ENCODE measurements at regions not wholly inside any gene's neighbourhood (a gene's known extent, or its start where the extent isn't known, plus 50 kb on each side); places are given as distances from the start of the nearest gene placed in this dataset.
A peak's percentile ranks its signal among the peaks of the same experiment; 100 is the strongest.

DNA sequence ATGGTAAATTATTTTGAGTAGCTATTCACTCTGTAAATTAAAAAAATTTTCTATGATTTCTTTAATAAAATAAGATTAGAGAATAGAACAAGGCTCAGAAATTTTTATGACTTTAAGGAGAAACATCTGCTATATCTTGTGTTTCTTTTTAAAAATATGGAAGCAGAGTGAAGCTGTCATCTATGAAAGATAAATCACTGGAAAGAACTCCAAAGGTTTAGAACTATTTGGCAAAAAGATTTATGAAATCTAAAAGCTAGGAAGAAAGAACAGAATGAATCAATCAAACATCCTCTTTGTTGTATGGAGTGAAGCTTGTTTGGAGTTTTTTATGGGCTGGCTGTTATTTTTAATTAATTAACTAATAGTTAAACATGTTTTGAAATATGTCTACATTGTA lies 89.8 kb upstream of the ACTBL2 start:
- DNase-seq (ENCODE audit: low spot score) = no peak

DNA sequence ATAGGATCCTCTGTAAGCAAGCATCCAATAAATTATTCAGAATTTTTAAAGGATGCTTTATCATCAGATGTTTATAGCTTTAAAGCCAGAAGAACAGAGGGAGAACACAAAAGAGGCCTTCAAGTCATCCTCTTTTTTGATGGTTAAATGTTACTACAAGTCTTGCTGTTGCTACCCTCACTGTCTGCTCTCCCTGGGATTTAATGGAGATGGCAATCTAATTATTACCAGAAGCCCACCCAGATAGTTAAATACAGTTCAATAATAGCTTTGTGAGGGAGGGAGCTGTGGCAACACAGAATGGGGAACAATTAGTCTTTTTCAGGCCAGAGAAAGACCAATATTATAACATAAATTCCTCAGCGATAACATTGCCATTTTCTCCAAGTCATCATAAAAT lies 87.0 kb upstream of the ACTBL2 start:
- no peak for DNase-seq (ENCODE audit: low spot score)

DNA sequence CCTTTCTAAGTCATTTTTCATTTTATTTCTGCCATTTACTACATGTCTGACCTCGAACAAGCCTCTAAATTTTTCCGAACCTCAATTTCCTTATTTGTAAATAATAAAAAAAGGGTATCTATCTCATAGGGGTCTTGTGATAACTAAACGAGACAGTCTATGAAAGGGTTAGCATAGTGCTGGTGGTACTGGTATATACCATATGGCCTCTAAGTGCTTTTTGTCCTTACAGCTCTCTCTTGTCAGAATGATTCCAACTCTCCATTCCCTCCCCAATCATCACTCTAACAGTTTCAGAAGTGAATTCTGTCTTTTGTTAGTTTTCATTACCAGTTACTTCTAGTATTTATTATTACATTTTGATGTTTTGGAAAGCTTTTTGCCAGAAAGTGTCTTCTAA lies 85.5 kb upstream of the ACTBL2 start:
- DNase-seq (ENCODE audit: low spot score) = no peak

GRCh38 chr5:57566914-57567313 lies 84.3 kb upstream of the ACTBL2 start:
- DNase-seq (ENCODE audit: low spot score) = no peak

GRCh38 chr5:57561231-57561842 lies 78.7 kb upstream of the ACTBL2 start:
- DNase-seq (ENCODE audit: low spot score) = no peak

DNA sequence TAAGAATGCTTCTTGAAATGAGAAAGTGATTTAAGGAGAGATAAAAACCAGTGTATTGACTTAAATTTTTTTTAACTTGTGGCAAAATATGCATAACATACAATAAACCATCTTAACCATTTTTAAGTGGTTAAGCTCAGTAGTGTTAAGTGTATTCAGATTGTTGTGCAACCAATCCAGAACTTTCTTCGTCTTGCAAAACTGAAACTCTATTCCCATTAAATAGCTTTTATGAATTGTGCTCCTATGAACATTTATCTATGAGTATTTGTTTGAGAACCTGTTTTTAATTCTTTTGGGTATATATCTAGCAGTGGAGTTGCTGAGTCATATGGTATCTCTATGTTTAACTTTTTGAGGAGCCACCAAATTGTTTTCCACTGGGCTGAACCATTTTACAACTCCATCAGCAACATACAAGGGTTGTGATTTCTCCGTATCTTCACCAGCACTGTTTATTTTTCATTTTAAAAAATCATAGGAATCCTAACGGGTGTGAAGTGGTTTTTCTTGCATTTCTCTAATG lies 76.6 kb upstream of the ACTBL2 start:
- no peak for DNase-seq (ENCODE audit: low spot score)

GRCh38 chr5:57552033-57552432 lies 69.4 kb upstream of the ACTBL2 start:
- no peak for DNase-seq (ENCODE audit: low spot score)

- DNase-seq (ENCODE audit: low spot score) = no peak
Measured at GRCh38 chr5:57551251-57551650, 68.6 kb upstream of the ACTBL2 start.

DNA sequence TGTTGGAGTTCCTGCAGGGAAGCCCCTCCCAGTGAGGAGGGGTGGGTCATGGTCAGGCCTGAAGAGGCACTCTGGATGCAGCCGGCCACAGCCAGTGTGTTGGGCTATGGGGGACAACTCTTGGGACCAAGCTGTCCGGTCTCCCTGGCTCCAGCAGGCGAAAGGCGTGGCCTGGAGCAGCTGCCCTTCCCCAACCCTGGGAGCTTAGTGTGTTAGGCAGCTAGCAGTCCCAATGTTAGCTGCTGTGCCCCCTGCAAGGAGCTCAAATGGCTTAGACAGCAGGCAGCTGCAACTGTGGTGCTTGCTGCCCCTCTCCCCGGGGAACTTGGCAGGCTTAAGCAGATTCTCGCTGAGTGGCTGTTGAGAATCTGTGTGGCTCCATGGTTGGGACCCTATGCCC lies 67.5 kb upstream of the ACTBL2 start:
- DNase-seq (ENCODE audit: low spot score) = no peak

DNA sequence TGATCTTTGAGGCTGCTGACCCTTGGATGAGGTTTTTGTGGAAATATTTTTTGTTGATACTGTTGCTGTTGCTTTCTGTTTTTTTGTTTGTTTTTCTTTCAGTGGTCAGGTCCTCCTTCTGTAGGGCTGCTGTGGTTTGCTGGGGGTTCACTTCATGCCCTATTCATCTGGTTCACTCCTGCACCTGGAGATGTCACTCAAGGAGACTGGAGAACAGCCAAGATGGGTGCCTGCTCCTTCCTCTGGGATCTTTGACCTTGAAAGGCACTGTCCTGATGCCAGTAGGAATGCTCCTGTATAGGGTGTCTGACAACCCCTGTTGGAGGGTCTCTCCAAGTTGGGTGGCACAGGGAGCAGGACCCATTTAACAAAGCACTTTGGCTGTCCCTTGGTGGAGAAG lies 67.0 kb upstream of the ACTBL2 start:
- DNase-seq (ENCODE audit: low spot score) = no peak

DNA sequence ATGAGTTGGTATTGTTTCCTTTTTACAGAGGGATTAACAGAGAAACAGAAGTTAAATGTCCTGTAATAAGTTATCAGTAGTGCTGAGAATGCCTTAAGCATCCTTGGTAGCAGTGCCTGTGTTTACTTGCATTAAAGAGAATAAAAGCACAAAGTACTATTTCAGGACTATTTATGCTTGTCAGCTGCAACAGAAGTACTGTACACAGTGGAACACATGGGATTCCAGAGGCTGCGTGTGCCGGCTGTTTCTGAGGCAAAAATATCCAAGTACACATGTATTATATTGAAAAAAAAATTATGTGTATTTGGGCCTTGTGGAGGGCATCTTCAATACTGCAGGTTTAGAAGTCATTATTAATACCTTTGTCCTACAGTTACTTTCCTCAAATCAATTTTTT lies 58.2 kb upstream of the ACTBL2 start:
- no peak for DNase-seq (ENCODE audit: low spot score)

DNA sequence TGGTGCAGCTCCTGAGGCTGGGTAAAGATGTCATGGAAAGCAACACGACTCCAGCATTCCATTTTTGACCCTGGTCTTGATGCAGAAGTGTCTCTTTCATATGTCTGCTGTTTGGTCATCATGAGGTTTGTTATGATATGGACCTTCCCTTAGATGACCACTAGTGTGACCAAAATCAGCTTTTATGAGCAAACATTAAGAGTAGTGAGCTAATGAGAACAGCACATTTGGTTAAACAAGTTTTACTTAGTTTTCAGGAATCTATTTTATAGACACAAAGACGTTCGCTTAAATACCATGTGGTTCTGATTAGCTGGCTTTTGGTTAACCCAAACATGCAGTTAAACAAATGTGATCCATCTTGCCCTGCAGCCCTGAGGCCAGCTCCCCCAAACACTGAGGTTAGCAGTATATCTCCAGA lies 56.7 kb upstream of the ACTBL2 start:
- no peak for DNase-seq (ENCODE audit: low spot score)

- DNase-seq (ENCODE audit: low spot score) = peak; percentile 9
Measured at GRCh38 chr5:57538341-57538955, 55.8 kb upstream of the ACTBL2 start.

- DNase-seq (ENCODE audit: low spot score) = no peak
Measured at GRCh38 chr5:57537811-57538210, 55.2 kb upstream of the ACTBL2 start.

- DNase-seq (ENCODE audit: low spot score) = no peak
Measured at GRCh38 chr5:57532513-57533497, 50.2 kb upstream of the ACTBL2 start.

Data from HT-29 (cell line).